GM18870 (cell line): ENCODE measurements at regions not wholly inside any gene's neighbourhood (a gene's known extent, or its start where the extent isn't known, plus 50 kb on each side); places are given as distances from the start of the nearest gene placed in this dataset.

Source experiments
- ATAC-seq: cut with Tn5 transposase; IDR thresholded peaks from one replicate; pipeline ENCODE4 v1.9.1; 2021; ENCODE audit warnings: moderate library complexity; ENCODE audit not compliant: unreplicated experiment

- no peak for ATAC-seq
Observed at GRCh38 chr4:149135062-149135461, 680.6 kb downstream of the IQCM start.

GRCh38 chr4:149121023-149121404 is 678.8 kb upstream of the NR3C2 start:
- ATAC-seq, result no peak

GRCh38 chr4:149120331-149121022 is 678.3 kb upstream of the NR3C2 start:
- ATAC-seq, result no peak

- no peak for ATAC-seq
Observed at GRCh38 chr4:149116806-149117205, 674.6 kb upstream of the NR3C2 start.

DNA sequence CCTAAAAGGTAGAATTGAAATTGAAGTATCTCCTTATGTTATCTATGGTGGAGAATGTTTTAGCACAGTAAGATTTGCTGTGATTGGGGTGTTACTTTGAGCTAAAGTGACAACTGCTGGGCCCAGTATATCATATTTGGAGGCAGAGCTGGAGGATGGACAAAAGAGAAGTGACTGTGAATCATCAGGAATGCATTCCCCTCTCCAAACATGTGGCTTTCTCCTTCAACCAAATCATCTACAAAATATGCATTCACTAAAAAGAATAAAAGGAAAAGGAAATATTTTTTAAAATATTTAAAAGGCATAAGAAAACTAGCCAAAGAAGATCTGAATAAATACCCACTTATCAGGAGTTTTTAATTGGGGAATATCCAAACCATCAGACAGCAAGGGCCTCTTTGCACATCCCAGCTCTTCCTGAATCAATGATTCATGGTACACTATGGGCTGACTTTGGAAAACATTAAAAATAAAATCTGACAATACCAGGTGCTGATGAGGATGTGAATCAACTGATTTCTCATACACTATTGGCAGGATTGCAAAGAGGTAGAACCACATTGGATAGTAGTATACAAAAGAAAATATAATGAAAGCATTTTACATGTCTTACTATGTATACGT is 671.7 kb upstream of the NR3C2 start:
- no peak for ATAC-seq

DNA sequence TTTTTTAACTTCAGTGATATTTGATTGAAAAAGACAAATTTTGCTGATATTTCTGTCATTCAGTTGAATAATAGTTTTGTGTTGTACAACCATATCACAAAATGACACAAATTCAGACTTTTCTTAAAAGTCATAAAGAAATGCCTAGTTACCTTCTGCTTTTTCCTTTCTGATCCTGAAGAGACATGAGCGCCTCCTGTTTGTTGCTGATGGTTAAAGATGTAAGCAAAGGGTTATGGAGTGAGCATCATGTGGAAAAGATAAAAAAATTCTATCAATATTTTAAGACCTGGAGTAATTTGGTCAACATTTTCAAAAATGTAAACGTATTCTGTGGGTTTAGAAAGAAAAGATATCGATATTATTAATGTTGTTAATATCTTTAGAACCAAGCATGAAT is 669.9 kb upstream of the NR3C2 start:
- no peak for ATAC-seq

- ATAC-seq, result no peak
Observed at GRCh38 chr4:149110481-149110880, 668.3 kb upstream of the NR3C2 start.

- no peak for ATAC-seq
Observed at GRCh38 chr4:149108626-149109025, 666.4 kb upstream of the NR3C2 start.

DNA sequence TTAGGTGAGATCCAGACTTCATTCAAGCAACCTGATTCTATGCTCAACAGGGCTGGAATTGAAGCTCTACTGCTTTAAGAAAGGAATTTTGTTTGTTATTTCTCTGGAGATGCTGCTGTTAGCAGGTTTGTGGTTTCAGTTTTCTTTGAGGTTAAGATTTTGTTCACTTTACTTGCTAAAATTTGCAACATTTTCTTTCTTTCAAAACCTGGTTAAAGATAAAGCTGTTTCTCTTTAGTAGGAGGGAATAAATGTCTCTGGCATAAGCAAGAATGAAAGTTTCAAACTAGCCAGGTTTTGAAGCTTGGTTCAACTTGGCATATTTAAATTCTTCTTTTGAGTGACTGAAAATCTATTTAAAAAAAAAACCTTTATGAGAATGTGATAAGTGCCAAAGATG is 660.6 kb upstream of the NR3C2 start:
- ATAC-seq, result no peak

DNA sequence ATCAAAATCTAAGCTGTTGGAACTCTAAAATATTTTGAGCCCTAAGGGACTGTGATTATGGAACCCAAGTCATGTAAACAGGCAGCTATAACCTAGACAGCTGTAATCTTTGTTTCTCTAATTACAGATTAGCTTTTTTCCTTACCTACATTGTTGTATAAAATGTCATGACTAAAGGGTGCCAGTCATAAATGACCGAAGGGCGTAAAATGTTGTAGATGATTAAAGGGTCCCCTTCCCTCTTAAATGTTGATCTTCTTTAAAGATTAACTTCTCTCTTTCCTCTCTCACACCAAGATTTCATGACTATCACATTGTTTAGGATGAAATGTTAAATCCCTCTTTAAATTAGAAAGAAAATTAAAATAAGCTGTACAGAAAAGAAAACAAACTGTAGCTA is 659.4 kb upstream of the NR3C2 start:
- ATAC-seq, result no peak

- no peak for ATAC-seq
Observed at GRCh38 chr4:149095811-149096210, 653.6 kb upstream of the NR3C2 start.

- no peak for ATAC-seq
Observed at GRCh38 chr4:149095001-149095400, 652.8 kb upstream of the NR3C2 start.

DNA sequence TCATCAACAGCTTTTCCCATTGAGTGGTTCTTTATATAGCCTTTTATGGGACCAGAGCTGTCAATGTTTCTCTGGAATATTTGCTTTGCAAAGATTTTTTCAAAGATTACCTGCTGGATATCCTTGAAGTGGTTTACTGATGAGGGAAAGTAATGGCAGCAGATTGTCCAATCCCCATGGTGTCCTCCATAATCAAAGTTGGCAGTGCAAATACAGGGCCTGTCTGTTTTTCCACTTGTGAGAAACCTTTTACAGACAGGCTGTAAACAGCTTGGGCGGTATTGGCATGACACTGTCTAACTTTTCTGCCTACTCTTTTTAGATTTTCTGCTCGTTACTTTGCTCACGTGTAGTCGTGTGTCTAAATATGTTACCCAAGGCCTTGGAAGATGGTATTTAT is 641.9 kb upstream of the NR3C2 start:
- no peak for ATAC-seq

DNA sequence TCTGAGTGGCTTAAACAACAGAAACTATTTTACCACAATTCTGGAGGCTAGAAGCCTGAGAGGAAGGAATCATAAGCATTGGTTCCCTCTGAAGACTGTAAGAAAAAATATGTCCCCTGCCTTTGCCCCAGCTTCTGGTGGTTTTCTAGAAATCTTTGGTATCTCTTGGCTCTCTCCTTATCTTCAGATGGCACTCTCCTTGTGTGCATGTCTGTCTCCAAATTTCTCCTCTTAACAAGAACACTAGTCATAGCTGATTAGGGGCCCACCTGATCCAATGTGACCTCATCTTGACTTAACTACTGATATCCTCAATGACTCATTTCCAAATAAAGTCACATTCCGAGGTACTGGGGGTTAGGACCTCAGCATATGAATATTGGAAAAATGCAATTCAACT is 635.0 kb upstream of the NR3C2 start:
- ATAC-seq, result no peak

DNA sequence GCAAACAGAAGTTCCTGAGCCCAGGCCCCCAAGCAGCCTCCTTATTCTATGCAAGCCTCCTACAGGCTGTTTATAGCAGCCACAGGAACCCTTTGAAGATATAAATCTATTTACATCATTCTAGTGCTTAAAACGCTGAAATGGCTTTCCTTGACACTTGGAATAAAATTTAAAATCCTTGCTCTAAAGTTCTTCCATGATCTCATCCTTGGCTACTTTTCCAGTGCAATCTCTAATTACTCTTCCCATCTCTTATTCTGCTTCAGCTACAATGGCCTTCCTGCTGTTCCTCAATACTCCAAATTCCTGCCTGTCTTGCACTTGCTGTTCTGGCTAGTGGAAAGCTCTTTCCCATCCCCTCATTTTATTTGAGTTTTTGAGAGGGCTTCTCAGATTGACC is 634.2 kb upstream of the NR3C2 start:
- no peak for ATAC-seq

- no peak for ATAC-seq
Observed at GRCh38 chr4:149072384-149072783, 630.2 kb upstream of the NR3C2 start.

DNA sequence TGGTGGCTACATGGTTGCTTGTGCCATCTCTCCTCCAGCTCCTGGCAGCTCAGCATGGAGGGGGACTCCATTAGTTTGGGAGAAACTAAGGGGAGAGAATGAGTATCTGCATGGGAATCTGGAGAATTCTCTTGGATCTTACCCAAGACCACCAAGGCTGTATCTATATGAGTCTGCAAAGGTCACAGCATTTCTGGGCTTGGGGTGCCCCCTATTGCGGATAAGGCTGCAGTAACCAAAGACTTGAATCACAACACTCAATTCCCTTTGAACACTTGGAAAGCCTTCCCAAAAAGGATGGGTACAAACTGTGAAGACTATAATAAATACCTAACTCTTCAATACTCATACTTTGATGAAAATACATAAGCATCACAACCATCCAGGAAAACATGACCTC is 623.5 kb upstream of the NR3C2 start:
- ATAC-seq, result no peak

- no peak for ATAC-seq
Observed at GRCh38 chr4:149062997-149063396, 620.8 kb upstream of the NR3C2 start.

DNA sequence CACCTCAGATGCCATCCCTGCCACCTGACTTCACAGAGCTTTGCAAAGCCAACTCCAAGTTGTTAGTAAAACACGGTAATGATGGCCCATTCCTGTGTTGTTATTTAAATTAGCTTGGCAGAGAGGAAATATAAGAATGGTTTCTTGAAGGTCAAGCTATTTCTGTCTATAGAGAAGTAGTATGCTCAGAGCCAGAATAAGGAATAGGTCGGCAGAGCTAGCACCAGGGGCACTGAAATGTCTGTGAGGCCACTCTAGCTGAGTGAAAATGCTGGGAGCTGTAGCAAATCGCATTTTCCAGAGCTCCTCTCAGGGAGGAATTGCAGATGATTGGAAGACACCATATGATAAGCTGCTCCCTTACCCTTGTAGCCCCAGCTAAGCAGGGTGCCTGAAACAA is 615.4 kb upstream of the NR3C2 start:
- ATAC-seq, result no peak

DNA sequence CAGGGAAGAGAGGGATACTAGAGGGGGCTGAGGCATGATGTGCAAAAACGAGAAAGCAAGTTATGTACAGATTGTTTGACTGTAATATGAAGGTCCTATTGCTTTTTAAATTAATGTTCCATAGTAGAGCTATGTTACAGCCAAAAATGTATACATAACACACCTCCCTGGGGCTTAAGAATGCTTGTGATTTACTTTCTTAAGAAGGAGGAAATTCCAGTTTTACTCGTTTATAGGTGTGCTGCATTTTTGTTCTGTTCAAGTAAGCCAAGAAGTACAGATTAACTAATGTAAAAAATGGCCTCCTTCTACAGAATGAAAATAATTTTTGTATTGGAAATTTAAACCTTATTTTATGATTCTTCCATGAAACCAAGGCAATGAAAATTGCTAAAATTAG is 614.4 kb upstream of the NR3C2 start:
- no peak for ATAC-seq

GRCh38 chr4:149055624-149056023 is 613.4 kb upstream of the NR3C2 start:
- ATAC-seq, result no peak

DNA sequence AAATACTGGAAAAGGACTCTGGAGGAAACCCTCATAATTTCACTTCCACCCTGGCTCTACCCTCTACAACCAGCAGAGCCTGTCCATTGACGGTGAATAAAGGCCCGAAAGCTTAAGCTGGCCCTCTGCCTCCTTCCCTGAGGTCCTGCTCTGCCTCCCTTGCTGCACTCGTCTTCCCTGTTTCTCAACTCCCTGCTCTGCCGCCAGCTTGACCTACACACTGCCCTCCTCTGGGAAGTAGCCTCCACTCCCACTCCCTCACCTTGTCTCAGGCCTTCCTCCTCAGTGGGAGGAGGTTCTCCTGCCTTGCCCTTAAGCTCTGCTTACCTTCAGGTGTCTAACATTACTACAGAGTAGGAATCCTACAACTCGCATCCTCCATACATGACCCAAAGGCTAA is 608.6 kb upstream of the NR3C2 start:
- ATAC-seq, result no peak
